ENCODE measurements at regions not wholly inside any gene's neighbourhood (a gene's known extent, or its start where the extent isn't known, plus 50 kb on each side); places are given as distances from the start of the nearest gene placed in this dataset.

- H4K5ac ChIP-seq (ENCODE audit: low read depth, low read length) = no peak overlapping the region
- H3K9me3 ChIP-seq (ENCODE audit: control insufficient read depth, insufficient read depth, low read length) = peaks cover 10% of the 10 kb centered on the region; the same call in 1 of the 2 replicates
- dilution Hi-C loops (cut with HindIII; ENCODE audit: low sequenced_read_pairs, unreplicated experiment) (no loop called here), intact Hi-C loops (cut with micrococcal nuclease) (no loop called here), in situ Hi-C loops (cut with MboI; ENCODE audit: low sequenced_read_pairs) (no loop called here)
- H3K4me1 ChIP-seq (ENCODE audit: control insufficient read depth, insufficient read depth, low read length) = no peaks in the 10 kb centered on the region
- no peak overlapping the region for H3K18ac ChIP-seq (ENCODE audit: low read depth, low read length)
- H2AFZ ChIP-seq (replicated peaks; ENCODE audit: low read length, poor library complexity) = no peak overlapping the region
- peak; percentile 67; the same call in 1 of the 2 replicates for ATAC-seq (ENCODE audit: low read depth)
- TF ChIP-seq NFE2L2 (IDR thresholded peaks at IDR 0.05; ENCODE audit: low read depth, low read length) (no peak), CTCF (conservative IDR thresholded peaks at IDR 0.05; ENCODE audit: low read depth, low read length) (peak; percentile 54), SMC3 (IDR thresholded peaks at IDR 0.05; ENCODE audit: low read depth, low read length) (peak; percentile 24; the same call in 1 of the 2 replicates), RAD21 (IDR thresholded peaks at IDR 0.05; ENCODE audit: low read length) (peak; percentile 63), CEBPB (IDR thresholded peaks at IDR 0.05; ENCODE audit: low read depth, low read length) (no peak)
- H3K9ac ChIP-seq (ENCODE audit: low read depth, low read length) = no peak overlapping the region
- ChIA-PET CTCF (interaction anchor here (0.6 to 0.9 kb wide), 3 partner anchors 9 to 264 kb away, joined by 3 to 4 read pairs (median 4); no protein-coding TSS in a partner anchor), POLR2A (ENCODE audit: unreplicated experiment) (no interaction called here)
- no peak overlapping the region for H3K4me3 ChIP-seq (ENCODE audit: insufficient read depth, low read depth, low read length)
- WGBS, 2 experiments (ENCODE audit: extremely low coverage in 2 of 2, insufficient read length in 1 of 2) = 75% methylated on average over 6 of the region's 16 CpGs; no CpG with 5 or more reads in 1 of the 2 experiments
- no peak overlapping the region for H4K91ac ChIP-seq (ENCODE audit: insufficient read depth, low read depth, low read length)
- no peak overlapping the region for H3K4ac ChIP-seq (ENCODE audit: low read depth, low read length)
- no TSS peak for BruUV-seq (replicated peaks)
- H3K56ac ChIP-seq (ENCODE audit: extremely low read depth, insufficient read depth, low read length) = no peak overlapping the region
- H3K27me3 ChIP-seq (ENCODE audit: control insufficient read depth, insufficient read depth, low read length) = no peaks in the 10 kb centered on the region
- H3K4me2 ChIP-seq (ENCODE audit: low read depth, low read length) = no peak overlapping the region
- no peaks in the 10 kb centered on the region for H4K20me1 ChIP-seq (ENCODE audit: insufficient read depth, low read length)
- H2BK20ac ChIP-seq (ENCODE audit: low read depth, low read length) = no peak overlapping the region
- no peak overlapping the region for H3K27ac ChIP-seq (ENCODE audit: insufficient read depth, low read length)
- H3K9me1 ChIP-seq (ENCODE audit: insufficient read depth, low read length) = no peaks in the 10 kb centered on the region
- no peaks in the 10 kb centered on the region for H3K79me1 ChIP-seq (ENCODE audit: low read depth in 1 of 2, low read length in 2 of 2)
- no peak overlapping the region for H2AK5ac ChIP-seq (ENCODE audit: low read depth, low read length)
- peak; percentile 26 for DNase-seq
- no peak overlapping the region for H3K14ac ChIP-seq (replicated peaks; ENCODE audit: low read depth, low read length)
- no peak overlapping the region for H2BK120ac ChIP-seq (ENCODE audit: low read depth, low read length)
- H2BK5ac ChIP-seq (ENCODE audit: low read depth, low read length, poor library complexity, severe bottlenecking) = no peak overlapping the region
- H3K23ac ChIP-seq (ENCODE audit: low read depth, low read length) = no peak overlapping the region
- H2BK15ac ChIP-seq (ENCODE audit: low read depth, low read length) = no peak overlapping the region
- no peaks in the 10 kb centered on the region for H3K36me3 ChIP-seq (ENCODE audit: control insufficient read depth, insufficient read depth, low read length)
- no peak overlapping the region for H2AK9ac ChIP-seq (replicated peaks; ENCODE audit: low read depth, low read length, poor library complexity)
- no peak overlapping the region for H4K8ac ChIP-seq (ENCODE audit: low read depth in 2 of 2, low read length in 2 of 2)
These were observed 1638.3 kb downstream of the MRPL39 start for GRCh38 chr21:23968722-23969647.

Measured in IMR-90 (cell line).